ENCODE measurements at regions not wholly inside any gene's neighbourhood (a gene's known extent, or its start where the extent isn't known, plus 50 kb on each side); places are given as distances from the start of the nearest gene placed in this dataset.
"Not testable (repeated sequence)": the region's sequence is repeated elsewhere in the genome, so short reads cannot be mapped to it uniquely, and the experiment has no call there.

- Histone ChIP-seq H3K4me3 (no peak overlapping the region), H3K27ac (no peak overlapping the region), H3K27me3 (replicated peaks in 1 of 7) (no peaks in the 10 kb centered on the region), H3K36me3 (no peaks in the 10 kb centered on the region), H3K4me1 (no peaks in the 10 kb centered on the region), H3K9me3 (no peaks in the 10 kb centered on the region)
- intact Hi-C loops (cut with DNase I; ENCODE audit: low total_unique reads) = no loop called here
- TF ChIP-seq POLR2A (IDR thresholded peaks at IDR 0.05) (no peak), POLR2AphosphoS5 (IDR thresholded peaks at IDR 0.05) (no peak)
- TF ChIP-seq, protein P1, sequence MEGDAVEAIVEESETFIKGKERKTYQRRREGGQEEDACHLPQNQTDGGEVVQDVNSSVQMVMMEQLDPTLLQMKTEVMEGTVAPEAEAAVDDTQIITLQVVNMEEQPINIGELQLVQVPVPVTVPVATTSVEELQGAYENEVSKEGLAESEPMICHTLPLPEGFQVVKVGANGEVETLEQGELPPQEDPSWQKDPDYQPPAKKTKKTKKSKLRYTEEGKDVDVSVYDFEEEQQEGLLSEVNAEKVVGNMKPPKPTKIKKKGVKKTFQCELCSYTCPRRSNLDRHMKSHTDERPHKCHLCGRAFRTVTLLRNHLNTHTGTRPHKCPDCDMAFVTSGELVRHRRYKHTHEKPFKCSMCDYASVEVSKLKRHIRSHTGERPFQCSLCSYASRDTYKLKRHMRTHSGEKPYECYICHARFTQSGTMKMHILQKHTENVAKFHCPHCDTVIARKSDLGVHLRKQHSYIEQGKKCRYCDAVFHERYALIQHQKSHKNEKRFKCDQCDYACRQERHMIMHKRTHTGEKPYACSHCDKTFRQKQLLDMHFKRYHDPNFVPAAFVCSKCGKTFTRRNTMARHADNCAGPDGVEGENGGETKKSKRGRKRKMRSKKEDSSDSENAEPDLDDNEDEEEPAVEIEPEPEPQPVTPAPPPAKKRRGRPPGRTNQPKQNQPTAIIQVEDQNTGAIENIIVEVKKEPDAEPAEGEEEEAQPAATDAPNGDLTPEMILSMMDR (IDR thresholded peaks at IDR 0.05 in 8 of 11, conservative IDR thresholded peaks at IDR 0.05 in 3 of 11) = no peak
- WGBS, 5 donors = 90 to 100% (median 95%) methylated on average over 1 of the region's 1 CpG
- no peak for DNase-seq
Measured at GRCh38 chr10:109619914-109620313, 303.4 kb downstream of the XPNPEP1 start.

- DNase-seq = no peak
- intact Hi-C loops (cut with DNase I; ENCODE audit: low total_unique reads) = no loop called here
- 90 to 97% (median 91%) methylated on average over 1 of the region's 1 CpG for WGBS, 5 donors
- H3K4me3 ChIP-seq = no peak overlapping the region
- no peaks in the 10 kb centered on the region for H3K27me3 ChIP-seq (replicated peaks in 1 of 7)
- H3K4me1 ChIP-seq = no peaks in the 10 kb centered on the region
- no peak overlapping the region for H3K27ac ChIP-seq
- TF ChIP-seq POLR2AphosphoS5 (IDR thresholded peaks at IDR 0.05) = no peak
- TF ChIP-seq, protein P1 (IDR thresholded peaks at IDR 0.05 in 8 of 11, conservative IDR thresholded peaks at IDR 0.05 in 3 of 11) = no peak
- TF ChIP-seq POLR2A (IDR thresholded peaks at IDR 0.05) = no peak
- no peaks in the 10 kb centered on the region for H3K9me3 ChIP-seq
- H3K36me3 ChIP-seq = no peaks in the 10 kb centered on the region
Measured at GRCh38 chr10:109618748-109619147, 304.6 kb downstream of the XPNPEP1 start.

GRCh38 chr10:109618301-109618700, 305.0 kb downstream of the XPNPEP1 start:
- no peaks in the 10 kb centered on the region for H3K9me3 ChIP-seq
- no peaks in the 10 kb centered on the region for H3K36me3 ChIP-seq
- TF ChIP-seq, protein P1 (IDR thresholded peaks at IDR 0.05 in 8 of 11, conservative IDR thresholded peaks at IDR 0.05 in 3 of 11) = no peak
- TF ChIP-seq POLR2A (IDR thresholded peaks at IDR 0.05) = no peak
- TF ChIP-seq POLR2AphosphoS5 (IDR thresholded peaks at IDR 0.05) = no peak
- H3K4me3 ChIP-seq = no peak overlapping the region
- no peak for DNase-seq
- H3K27ac ChIP-seq = no peak overlapping the region
- WGBS, 5 donors = 0% methylated on average over 1 of the region's 1 CpG
- no peaks in the 10 kb centered on the region for H3K27me3 ChIP-seq (replicated peaks in 1 of 7)
- no peaks in the 10 kb centered on the region for H3K4me1 ChIP-seq
- intact Hi-C loops (cut with DNase I; ENCODE audit: low total_unique reads) = no loop called here

- no peak overlapping the region for H3K4me3 ChIP-seq
- H3K9me3 ChIP-seq = peaks cover 0 to 11% (median 3%) of the 10 kb centered on the region in 8 donors
- WGBS, 5 donors = 56 to 69% (median 57%) methylated on average over 3 of the region's 3 CpGs
- no peaks in the 10 kb centered on the region for H3K27me3 ChIP-seq (replicated peaks in 1 of 7)
- no peak for DNase-seq
- TF ChIP-seq, protein P1 (IDR thresholded peaks at IDR 0.05 in 8 of 11, conservative IDR thresholded peaks at IDR 0.05 in 3 of 11) = no peak
- TF ChIP-seq POLR2AphosphoS5 (IDR thresholded peaks at IDR 0.05) = no peak
- H3K4me1 ChIP-seq = no peaks in the 10 kb centered on the region
- intact Hi-C loops (cut with DNase I; ENCODE audit: low total_unique reads) = no loop called here
- H3K36me3 ChIP-seq = no peaks in the 10 kb centered on the region
- H3K27ac ChIP-seq = no peak overlapping the region
Measured at GRCh38 chr10:109616359-109616980, 306.8 kb downstream of the XPNPEP1 start.

GRCh38 chr10:109595356-109595755, 328.0 kb downstream of the XPNPEP1 start:
- H3K4me1 ChIP-seq = not testable (repeated sequence)

More at GRCh38 chr10:109595356-109595755, 328.0 kb downstream of the XPNPEP1 start:
- WGBS, 5 donors = 55 to 67% (median 61%) methylated on average over 1 of the region's 1 CpG
- H3K27me3 ChIP-seq (replicated peaks in 1 of 7); DNase-seq; H3K36me3 ChIP-seq; H3K4me3 ChIP-seq; intact Hi-C loops (cut with DNase I; ENCODE audit: low total_unique reads); H3K27ac ChIP-seq: not testable (repeated sequence)
- H3K9me3 ChIP-seq = peaks cover 0 to 29% (median 0%) of the 10 kb centered on the region in 8 donors

Data from spleen (tissue), 11 donors.